ENCODE measurements at regions not wholly inside any gene's neighbourhood (a gene's known extent, or its start where the extent isn't known, plus 50 kb on each side); places are given as distances from the start of the nearest gene placed in this dataset.

GRCh38 chr10:89891006-89891535 lies 189.7 kb downstream of the KIF20B start:
- Histone ChIP-seq H3K9me3 (ENCODE audit: insufficient read depth, low read length) (no peaks in the 10 kb centered on the region), H3K27ac (ENCODE audit: low read depth, low read length) (no peak overlapping the region), H2AFZ (ENCODE audit: low read depth, low read length, severe bottlenecking) (no peak overlapping the region), H3K36me3 (ENCODE audit: low read length) (no peaks in the 10 kb centered on the region), H3K9me2 (replicated peaks; ENCODE audit: insufficient read depth, low read length) (no peaks in the 10 kb centered on the region), H4K20me1 (ENCODE audit: low read depth, low read length) (no peaks in the 10 kb centered on the region), H3K9ac (ENCODE audit: low read length) (no peak overlapping the region), H3K4me2 (ENCODE audit: low read depth, low read length, poor library complexity, severe bottlenecking) (no peak overlapping the region), H3F3A (ENCODE audit: insufficient read depth) (no peaks in the 10 kb centered on the region), H3K79me2 (ENCODE audit: insufficient read depth, low read length) (no peaks in the 10 kb centered on the region), H3K27me3 (ENCODE audit: low read length) (no peaks in the 10 kb centered on the region), H3K4me3 (ENCODE audit: insufficient read depth, low read length, poor library complexity, severe bottlenecking) (no peak overlapping the region)
- TF ChIP-seq, protein P1, sequence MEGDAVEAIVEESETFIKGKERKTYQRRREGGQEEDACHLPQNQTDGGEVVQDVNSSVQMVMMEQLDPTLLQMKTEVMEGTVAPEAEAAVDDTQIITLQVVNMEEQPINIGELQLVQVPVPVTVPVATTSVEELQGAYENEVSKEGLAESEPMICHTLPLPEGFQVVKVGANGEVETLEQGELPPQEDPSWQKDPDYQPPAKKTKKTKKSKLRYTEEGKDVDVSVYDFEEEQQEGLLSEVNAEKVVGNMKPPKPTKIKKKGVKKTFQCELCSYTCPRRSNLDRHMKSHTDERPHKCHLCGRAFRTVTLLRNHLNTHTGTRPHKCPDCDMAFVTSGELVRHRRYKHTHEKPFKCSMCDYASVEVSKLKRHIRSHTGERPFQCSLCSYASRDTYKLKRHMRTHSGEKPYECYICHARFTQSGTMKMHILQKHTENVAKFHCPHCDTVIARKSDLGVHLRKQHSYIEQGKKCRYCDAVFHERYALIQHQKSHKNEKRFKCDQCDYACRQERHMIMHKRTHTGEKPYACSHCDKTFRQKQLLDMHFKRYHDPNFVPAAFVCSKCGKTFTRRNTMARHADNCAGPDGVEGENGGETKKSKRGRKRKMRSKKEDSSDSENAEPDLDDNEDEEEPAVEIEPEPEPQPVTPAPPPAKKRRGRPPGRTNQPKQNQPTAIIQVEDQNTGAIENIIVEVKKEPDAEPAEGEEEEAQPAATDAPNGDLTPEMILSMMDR (IDR thresholded peaks at IDR 0.05; ENCODE audit: insufficient read depth, low read length, poor library complexity, severe bottlenecking) = no peak
- no peak for TF ChIP-seq EZH2phosphoT487 (conservative IDR thresholded peaks at IDR 0.05; ENCODE audit: low read length)

GRCh38 chr10:89894051-89894450 lies 192.7 kb downstream of the KIF20B start:
- H3K27me3 ChIP-seq (ENCODE audit: low read length) = no peaks in the 10 kb centered on the region
- no peak overlapping the region for H3K4me2 ChIP-seq (ENCODE audit: low read depth, low read length, poor library complexity, severe bottlenecking)
- H3K4me3 ChIP-seq (ENCODE audit: insufficient read depth, low read length, poor library complexity, severe bottlenecking) = no peak overlapping the region
- no peak overlapping the region for H2AFZ ChIP-seq (ENCODE audit: low read depth, low read length, severe bottlenecking)
- H3K36me3 ChIP-seq (ENCODE audit: low read length) = no peaks in the 10 kb centered on the region
- no peak overlapping the region for H3K9ac ChIP-seq (ENCODE audit: low read length)
- H3K79me2 ChIP-seq (ENCODE audit: insufficient read depth, low read length) = no peaks in the 10 kb centered on the region
- TF ChIP-seq EZH2phosphoT487 (conservative IDR thresholded peaks at IDR 0.05; ENCODE audit: low read length) = no peak
- TF ChIP-seq, protein P1 (IDR thresholded peaks at IDR 0.05; ENCODE audit: insufficient read depth, low read length, poor library complexity, severe bottlenecking) = no peak
- H4K20me1 ChIP-seq (ENCODE audit: low read depth, low read length) = no peaks in the 10 kb centered on the region
- H3K9me3 ChIP-seq (ENCODE audit: insufficient read depth, low read length) = no peaks in the 10 kb centered on the region
- no peaks in the 10 kb centered on the region for H3K9me2 ChIP-seq (replicated peaks; ENCODE audit: insufficient read depth, low read length)
- H3F3A ChIP-seq (ENCODE audit: insufficient read depth) = no peaks in the 10 kb centered on the region
- no peak overlapping the region for H3K27ac ChIP-seq (ENCODE audit: low read depth, low read length)

GRCh38 chr10:89900554-89900953 lies 199.2 kb downstream of the KIF20B start:
- Histone ChIP-seq H2AFZ (ENCODE audit: low read depth, low read length, severe bottlenecking) (no peak overlapping the region), H3K27me3 (ENCODE audit: low read length) (no peaks in the 10 kb centered on the region)

More at GRCh38 chr10:89900554-89900953, 199.2 kb downstream of the KIF20B start:
- Histone ChIP-seq H4K20me1 (ENCODE audit: low read depth, low read length) (no peaks in the 10 kb centered on the region), H3K79me2 (ENCODE audit: insufficient read depth, low read length) (no peaks in the 10 kb centered on the region), H3K4me3 (ENCODE audit: insufficient read depth, low read length, poor library complexity, severe bottlenecking) (no peak overlapping the region), H3F3A (ENCODE audit: insufficient read depth) (no peaks in the 10 kb centered on the region), H3K27ac (ENCODE audit: low read depth, low read length) (no peak overlapping the region), H3K9me3 (ENCODE audit: insufficient read depth, low read length) (no peaks in the 10 kb centered on the region), H3K9me2 (replicated peaks; ENCODE audit: insufficient read depth, low read length) (no peaks in the 10 kb centered on the region), H3K4me2 (ENCODE audit: low read depth, low read length, poor library complexity, severe bottlenecking) (no peak overlapping the region), H3K9ac (ENCODE audit: low read length) (no peak overlapping the region), H3K36me3 (ENCODE audit: low read length) (no peaks in the 10 kb centered on the region)
- no peak for TF ChIP-seq EZH2phosphoT487 (conservative IDR thresholded peaks at IDR 0.05; ENCODE audit: low read length)
- TF ChIP-seq, protein P1 (IDR thresholded peaks at IDR 0.05; ENCODE audit: insufficient read depth, low read length, poor library complexity, severe bottlenecking) = no peak

Data from SU-DHL-6 (cell line).